Inflammatory macrophage treated with lipopolysaccharide for 4 hours (primary cell): ENCODE measurements at regions not wholly inside any gene's neighbourhood (a gene's known extent, or its start where the extent isn't known, plus 50 kb on each side); places are given as distances from the start of the nearest gene placed in this dataset.
"Not testable (repeated sequence)": the region's sequence is repeated elsewhere in the genome, so short reads cannot be mapped to it uniquely, and the experiment has no call there.

Source experiments
- DNase-seq: peaks from one replicate; pipeline ENCODE4 v3.0.0-alpha.2; 2020

- no peak for DNase-seq
These were observed 883.5 kb downstream of the SORCS1 start for GRCh38 chr10:106280896-106281460.

DNA sequence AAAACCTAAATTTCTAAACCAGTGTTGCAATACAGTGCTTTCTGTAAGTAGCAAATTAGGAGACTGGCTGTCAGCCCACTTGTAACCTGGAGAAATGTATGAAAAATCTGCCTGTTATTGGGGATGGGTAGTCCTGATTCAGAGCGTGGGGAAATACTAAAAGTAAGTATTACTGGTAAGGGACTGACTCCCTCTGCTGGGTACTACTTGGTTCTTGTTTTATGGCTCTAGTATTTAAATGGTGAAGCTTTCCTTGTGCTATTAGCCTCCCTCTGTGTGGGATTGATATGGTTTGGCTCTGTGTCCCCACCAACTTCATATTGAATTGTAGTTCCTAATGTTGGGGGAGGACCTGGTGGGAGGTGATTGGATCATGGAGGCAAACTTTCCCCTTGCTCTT is 886.1 kb downstream of the SORCS1 start:
- DNase-seq = no peak

GRCh38 chr10:106271237-106271636 is 893.3 kb downstream of the SORCS1 start:
- no peak for DNase-seq

- DNase-seq = no peak
These were observed 896.5 kb downstream of the SORCS1 start for GRCh38 chr10:106268000-106268399.

DNA sequence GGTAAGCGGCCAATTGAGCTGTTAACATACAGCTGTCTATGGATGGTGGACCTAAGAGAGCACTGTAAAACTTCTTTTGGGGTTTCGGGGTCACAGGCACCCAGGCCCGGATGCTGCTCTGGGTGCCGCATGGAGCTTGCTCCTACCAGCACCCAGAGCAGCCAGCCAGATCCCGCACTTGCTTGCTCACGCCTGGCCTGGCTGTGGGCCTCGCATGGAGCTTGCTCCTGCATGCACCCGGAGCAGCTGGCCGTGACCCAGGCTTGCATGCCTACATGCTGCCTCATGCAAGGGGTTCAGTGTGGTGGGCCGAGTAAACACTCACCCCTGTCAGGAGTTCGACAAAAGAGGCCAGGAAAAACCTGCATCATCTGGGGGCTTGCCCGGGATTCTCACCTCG is 896.9 kb downstream of the SORCS1 start:
- DNase-seq = no peak

GRCh38 chr10:106257432-106257831 is 907.1 kb downstream of the SORCS1 start:
- not testable (repeated sequence) for DNase-seq

DNA sequence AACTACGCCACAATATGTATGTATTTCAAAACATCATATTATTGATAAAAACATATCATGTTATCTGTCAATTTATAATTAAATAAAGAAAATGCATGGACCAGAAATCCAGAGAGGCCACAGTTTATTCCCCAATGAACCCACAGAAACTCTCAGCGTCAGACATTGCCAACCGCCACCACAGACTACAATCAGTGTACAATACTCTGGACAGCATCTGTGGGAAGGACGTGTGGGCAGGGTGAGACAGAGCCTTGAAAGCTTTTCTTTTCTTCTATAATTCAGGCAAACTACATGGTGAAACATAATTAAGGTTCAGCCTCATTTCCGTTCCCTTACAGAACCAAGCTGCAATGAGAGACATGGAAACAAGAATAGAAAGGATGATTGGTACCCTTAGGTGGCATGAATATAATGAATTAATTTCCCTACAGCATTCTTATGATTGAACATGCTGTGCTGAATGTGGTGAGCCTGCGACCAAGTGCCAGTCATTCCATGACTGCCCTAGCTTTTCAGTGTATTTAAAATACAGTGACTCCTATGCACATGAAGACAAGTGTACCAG is 909.3 kb downstream of the SORCS1 start:
- no peak for DNase-seq

- DNase-seq = no peak
These were observed 910.4 kb downstream of the SORCS1 start for GRCh38 chr10:106254071-106254470.

- no peak for DNase-seq
These were observed 912.0 kb downstream of the SORCS1 start for GRCh38 chr10:106252541-106252940.

DNA sequence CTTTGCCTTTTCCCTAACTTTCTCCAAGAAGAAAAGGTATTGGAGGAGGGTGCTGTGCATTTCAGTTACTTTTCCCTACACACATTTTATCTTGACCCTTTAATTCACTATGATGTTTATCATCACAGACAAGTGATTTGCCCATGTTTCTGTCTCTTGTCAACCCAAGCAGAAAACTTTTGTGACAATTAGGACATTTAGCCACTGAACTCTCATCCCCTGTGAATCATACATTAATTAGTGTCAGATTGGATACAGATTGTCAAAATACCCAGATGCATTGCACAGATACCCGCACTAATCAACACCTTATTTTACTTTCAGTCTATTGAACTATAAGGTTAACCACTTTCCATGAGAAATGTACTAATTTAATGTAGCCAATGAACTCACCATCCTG is 912.9 kb downstream of the SORCS1 start:
- DNase-seq = no peak

GRCh38 chr10:106242301-106242700 is 922.2 kb downstream of the SORCS1 start:
- DNase-seq = no peak

DNA sequence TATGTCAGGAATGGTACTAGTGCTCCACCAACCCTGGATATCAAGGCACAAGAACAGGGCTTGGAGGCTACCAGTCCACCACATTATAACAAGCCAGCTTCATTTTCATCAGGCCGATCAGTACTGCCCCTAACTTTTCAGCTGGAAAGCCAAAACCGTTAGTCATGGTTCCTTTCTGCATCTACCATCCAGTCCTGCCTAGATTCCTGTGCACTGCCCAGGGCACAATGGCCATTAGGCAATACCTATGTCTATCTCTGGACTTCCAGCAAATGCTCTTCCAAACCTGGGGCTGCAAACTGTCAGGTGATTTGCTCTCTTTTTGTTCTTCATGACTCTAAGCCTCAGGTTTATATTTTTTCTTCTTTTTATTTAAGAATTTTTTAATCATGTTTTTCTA is 937.7 kb downstream of the SORCS1 start:
- no peak for DNase-seq

DNA sequence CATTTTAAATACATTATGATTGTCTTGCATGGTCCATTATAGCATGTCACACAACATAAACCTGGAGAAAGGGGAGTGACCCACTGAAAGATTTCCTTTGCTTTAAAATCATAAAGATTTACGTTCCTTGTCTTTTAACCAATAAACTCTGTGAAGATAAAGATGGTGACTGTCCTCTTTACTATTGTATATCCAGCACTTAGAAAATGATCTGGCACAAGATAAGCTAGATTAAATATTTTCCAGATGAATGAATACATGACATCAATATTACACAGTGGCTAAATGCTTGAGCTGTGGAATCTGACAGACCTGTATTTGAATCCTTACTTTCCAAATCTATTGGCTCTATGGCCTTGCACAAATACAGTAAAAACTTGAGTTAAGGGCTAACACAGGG is 938.4 kb downstream of the SORCS1 start:
- DNase-seq = no peak

DNA sequence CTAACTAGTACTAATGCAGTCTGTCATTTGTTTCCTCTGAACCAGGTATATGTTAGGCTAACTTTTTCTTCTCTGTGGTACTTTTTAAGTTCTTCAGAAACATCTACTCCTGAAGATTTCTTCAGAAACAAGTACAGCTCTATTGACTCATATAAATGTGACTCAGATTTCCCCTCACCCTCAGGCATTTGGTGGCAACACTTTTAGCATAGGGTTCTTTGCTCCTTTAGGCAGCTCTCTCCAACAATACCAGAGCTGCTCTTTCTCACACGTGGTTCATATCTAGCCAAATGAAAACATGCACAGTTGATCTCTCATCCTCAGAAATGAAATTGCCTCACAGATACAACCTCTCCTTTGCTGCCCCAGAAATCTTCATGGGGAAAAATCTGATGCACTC is 939.8 kb downstream of the SORCS1 start:
- no peak for DNase-seq

- DNase-seq = no peak
These were observed 946.9 kb downstream of the SORCS1 start for GRCh38 chr10:106217627-106218026.

DNA sequence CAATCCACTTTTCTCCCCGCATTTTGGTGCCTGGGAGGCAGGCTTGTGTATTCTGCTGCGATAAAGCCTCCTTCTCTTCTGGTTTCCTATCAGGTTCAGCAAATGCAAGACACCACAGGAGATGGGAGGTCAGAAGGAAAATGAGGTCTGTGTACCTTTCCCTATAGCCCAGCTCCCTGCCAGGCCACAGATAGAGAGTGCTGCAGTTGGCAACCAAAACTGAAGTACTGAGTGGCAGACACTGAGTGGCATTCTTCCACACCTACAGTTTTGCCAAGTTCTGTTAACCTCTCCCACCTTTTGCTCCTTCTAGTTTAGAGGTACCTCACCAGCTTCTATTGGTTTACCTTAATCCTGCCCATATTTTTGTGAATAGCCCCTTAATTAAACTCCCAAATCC is 948.4 kb downstream of the SORCS1 start:
- DNase-seq = no peak

- no peak for DNase-seq
These were observed 950.3 kb downstream of the SORCS1 start for GRCh38 chr10:106214243-106214642.

DNA sequence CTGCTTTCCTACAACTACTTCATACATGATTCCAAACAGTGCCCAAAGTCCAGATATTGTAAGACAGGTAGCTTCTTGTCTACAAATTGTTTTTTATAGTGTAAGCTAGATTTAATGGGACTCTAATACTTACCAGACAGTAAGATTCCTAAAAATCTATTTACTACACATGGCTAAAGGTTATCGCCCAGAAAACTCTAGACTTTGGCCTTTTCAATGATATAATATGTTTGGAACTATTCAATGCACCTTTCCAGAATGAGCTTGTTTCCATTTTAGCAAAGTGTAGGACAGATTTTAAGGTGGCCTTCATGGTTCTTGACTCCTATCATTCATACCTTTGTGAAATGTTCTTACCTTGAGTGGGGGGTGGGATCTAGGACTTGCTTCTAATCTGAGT is 951.0 kb downstream of the SORCS1 start:
- DNase-seq = no peak

- no peak for DNase-seq
These were observed 966.2 kb downstream of the SORCS1 start for GRCh38 chr10:106198275-106198674.

GRCh38 chr10:106189292-106189691 is 975.2 kb downstream of the SORCS1 start:
- DNase-seq = peak; percentile 13

- DNase-seq = no peak
These were observed 978.6 kb downstream of the SORCS1 start for GRCh38 chr10:106185951-106186350.

GRCh38 chr10:106183041-106183440 is 981.5 kb downstream of the SORCS1 start:
- no peak for DNase-seq

DNA sequence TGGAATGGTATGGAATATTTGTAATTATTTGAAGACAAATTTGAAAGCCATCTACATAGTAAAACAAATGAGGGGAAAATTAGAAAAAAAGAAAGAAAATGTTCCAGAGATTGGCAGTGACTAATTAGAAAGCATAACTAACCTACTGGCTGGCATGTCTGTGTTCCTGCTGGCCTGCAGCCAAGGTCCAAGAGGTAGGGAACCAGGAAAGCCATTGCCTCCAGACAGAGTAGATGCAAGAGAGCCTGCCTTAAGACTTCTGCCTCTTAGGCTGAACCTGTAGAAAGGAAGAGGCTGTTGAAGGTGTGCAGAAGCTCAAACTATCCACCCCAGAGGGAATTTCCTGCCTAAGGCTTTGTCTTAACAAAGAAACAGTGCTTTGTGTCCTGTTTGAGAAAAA is 982.0 kb downstream of the SORCS1 start:
- no peak for DNase-seq

- DNase-seq = no peak
These were observed 983.0 kb downstream of the SORCS1 start for GRCh38 chr10:106181501-106181900.

GRCh38 chr10:106179430-106179829 is 985.1 kb downstream of the SORCS1 start:
- no peak for DNase-seq
